HK-2 (cell line): ENCODE measurements at regions not wholly inside any gene's neighbourhood (a gene's known extent, or its start where the extent isn't known, plus 50 kb on each side); places are given as distances from the start of the nearest gene placed in this dataset.

Source experiments
- DNase-seq: peaks from one replicate; pipeline ENCODE4 v3.0.0-alpha.2; 2018; ENCODE audit not compliant: unreplicated experiment

DNA sequence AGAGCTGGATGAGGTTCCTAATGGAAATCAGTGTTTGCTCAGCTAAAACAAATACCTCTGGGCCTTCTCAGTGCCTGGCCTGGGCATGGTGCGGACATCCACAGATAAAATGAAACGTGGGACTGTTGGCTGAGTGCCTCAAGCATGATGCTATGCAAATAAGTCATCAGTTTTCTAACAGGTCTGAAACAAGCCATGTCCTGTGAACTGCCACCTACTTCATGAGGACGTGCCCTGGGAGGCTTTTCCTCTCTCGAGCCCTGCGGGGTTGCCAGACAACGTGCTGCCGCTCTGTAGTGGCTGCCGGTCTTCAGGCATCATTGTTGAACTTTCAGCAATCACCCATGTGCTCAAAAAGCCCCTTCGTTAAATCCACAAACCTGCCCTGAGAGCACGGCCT lies 240.4 kb upstream of the IRX2 start:
- no peak for DNase-seq

DNA sequence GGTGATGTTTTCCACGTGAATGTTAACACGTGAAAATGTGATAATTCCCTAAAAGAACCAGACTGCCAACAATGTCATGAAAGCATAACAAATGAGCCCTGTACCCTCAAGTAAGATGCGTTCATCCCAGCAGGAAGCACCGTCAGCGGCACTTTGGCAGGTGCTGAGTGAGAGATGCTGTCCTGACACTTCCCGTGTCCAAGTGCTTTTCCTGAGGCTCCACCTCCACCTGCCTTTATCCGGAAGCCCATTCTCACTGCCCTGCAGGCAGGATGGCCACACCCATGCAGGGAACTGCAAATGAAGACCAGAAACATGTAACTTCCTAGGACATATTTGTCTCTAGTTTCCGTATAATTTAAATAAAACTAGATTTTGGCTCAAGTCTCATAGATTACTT lies 238.0 kb upstream of the IRX2 start:
- no peak for DNase-seq

DNA sequence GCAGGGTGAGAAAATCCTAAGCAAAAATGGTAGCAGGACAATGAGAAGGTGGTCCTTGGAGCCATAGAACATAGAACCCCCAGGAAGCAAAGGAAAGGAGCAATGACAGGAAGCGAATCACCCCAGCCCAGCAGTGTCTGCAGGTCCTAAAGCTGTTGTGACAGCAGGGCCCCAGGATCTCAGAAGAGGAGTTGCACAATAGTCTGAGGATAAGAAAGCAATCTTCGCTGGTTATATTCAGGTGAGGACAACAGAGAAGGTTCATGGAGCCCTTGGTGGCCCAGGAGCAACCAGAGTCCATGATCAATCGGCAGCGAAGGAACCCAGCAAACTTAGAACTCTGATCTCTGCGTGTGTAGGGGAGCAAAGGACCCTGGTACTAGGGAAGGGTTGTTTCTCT lies 234.8 kb upstream of the IRX2 start:
- no peak for DNase-seq

DNA sequence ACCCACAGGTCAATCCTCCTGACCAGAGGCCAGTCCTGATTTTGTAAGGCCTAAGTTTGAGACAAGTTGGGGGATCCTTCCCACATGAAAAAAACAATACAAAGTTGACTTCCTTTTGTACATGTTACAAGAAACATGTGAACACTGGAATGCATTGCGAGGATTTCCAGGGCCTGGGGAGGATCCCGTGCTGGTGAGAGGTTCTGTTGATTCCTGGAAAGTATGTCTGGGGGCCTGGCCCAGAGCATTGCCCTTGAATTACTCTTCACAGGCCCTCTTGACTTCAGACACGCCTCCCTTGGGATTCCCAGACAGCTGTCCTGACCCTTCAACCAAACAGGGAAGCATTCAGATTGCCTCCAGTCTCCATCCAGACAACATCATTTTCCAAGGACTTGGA lies 234.2 kb upstream of the IRX2 start:
- no peak for DNase-seq

DNA sequence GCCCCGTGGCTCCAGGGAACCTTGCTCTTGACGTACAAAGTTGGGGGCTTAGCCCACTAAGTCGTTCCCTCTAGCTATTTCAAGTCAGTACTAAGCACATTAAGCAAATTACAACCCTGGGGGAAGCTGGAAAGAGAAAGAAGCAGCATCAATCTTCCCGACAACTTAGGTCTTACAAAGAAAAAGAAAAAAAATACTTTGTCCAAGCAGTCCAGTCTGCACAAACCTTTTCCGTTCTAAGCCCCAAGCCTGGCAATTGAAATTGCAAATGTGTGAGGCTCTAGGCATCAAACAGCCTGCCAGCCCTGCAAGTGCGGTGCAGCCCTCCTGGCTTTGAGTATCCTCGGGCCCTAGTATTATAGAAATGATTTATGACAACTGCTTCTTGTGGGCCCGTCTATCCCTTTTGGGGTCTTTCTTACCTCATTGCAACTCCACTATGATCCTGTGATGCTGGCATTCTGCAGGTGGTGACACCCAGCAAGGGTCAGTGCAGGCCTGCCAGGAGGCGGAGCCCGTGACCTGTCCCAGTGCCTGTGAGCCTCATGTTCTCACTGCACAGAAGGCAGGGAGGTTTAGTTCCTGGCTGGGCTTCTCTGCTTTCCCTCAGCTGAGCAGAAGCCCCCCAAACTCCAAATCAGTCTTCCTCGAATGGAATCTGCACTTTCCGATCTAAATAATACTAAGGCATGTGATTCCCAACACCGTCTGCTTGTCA lies 232.3 kb upstream of the IRX2 start:
- DNase-seq = no peak

DNA sequence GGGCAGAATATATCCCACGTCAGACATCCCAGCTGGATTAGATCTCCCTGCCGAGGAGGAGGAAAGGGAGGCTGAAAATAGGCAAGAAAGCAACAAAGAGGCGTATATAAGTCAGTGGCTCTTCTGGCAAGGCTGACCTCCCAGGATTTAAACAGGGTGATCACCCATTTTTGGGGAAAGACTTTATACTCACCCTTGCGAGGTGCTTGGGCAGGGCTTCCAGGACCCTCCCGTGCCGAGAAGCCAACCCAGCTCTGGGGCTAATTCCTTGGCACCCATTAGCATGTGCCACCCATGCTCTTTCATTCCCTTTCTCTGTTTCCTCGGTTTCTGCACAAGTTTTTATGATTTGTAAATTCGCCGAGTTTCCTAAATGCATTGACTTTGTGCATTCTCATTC lies 230.2 kb upstream of the IRX2 start:
- no peak for DNase-seq

DNA sequence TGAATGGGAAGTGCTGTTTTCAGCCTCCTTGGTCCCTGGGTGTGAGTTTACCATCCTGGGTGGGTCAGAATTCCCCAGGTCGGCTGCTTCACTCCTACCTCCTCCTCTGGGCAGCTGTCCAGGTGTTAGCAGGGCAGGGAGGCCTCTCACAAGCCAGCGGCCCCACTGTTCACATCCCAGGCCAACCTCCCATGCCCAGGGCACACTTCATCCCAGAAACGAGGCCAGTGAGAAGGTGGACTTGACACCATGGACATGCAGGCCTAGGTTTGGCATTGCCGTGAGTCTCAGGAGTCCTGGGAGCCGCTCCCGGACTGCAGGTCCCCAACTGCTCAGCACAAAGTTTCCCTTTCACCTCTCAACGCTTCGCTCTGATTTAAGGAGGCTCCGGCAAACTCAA lies 229.6 kb upstream of the IRX2 start:
- DNase-seq = no peak

DNA sequence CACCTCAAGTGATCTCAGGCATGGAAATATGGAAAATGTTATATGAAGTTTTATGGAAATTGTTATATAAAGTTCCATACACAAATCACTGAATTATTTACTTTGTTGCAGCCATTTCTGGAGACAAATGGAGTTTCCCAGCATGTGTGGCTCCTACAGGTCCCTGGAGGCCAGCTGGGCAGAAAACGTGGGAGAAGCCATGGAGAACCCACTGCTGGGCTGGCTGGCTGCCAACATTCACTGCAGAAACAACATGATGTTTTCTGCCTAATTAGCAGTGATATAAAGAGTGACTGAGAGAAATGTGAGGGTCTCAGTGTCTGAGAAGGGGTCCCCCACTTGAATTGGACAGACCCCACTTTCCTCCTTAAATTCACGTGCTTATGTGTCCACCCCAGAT lies 208.8 kb upstream of the IRX2 start:
- DNase-seq = no peak

DNA sequence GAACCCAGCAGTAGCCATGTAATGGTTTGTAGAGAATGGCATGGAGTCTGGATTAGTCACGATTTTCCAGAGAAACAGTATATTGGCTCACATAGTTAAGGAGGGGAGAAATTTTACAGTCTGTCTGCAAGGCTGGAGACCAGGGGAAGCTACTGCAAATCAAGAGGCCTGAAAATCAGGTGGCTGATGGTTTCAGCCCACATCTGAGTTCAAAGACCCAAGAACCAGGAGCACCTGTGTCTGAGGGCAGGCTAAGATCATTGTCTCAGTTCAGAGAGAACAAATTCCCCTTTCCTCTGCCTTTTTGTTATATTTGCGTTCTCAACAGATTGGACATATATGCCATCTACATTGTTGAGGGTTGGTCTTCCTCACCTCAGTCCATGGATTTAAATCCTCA lies 207.5 kb upstream of the IRX2 start:
- DNase-seq = no peak

DNA sequence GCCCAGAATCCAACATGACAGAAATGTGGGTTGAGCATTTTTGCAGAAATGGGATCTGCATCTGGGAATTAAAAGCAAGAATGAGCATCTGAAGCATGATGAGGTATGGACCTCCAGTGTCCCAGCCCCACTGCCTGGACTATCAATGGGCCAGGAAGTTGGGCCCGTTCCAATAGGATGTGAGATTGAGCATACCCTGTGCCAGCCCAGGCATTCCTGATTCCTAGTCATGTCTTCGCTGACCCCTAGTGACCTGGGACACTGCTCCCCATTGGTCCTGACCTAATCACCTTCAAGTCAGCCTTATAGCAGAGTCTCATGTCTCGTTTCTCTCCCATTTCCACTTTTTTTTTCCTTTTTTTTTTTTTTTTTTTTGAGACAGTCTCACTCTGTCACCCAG lies 197.4 kb upstream of the IRX2 start:
- no peak for DNase-seq

DNA sequence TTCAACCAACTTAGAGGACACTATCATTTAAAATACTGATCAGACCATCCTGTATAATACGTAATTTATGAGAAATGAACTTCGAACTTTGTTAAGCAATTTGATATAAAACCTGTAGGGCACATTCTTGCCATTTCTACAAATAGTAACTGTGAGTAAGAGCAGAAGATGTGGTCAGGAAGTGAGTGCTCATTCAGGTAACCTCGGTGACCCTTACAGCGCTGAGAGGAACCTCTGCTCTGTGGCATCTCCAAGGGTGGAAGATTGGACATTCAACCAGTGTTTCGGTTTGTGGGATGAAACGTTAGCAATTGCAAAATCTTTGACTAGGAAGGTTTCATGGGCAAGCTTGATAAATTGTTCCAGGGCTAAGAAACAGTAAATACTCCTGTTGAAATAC lies 194.8 kb upstream of the IRX2 start:
- no peak for DNase-seq

DNA sequence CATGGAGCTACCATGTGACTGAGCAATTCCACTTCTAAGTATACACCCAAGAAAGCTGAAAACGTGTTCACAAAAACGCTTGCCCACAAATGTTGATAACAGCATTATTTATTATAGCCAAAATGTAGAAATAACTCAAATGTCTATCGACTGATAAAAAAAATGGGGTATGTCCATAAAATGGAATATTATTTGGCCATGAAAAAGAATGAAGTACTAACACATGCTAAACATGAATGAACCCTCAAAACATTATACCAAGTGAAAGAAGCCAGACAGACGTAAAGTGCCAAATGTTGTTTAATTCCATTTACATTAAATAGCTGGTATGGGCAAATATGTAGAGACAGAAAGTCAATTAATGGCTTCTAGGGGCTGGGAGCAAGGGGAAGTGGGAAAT lies 184.9 kb upstream of the IRX2 start:
- no peak for DNase-seq

DNA sequence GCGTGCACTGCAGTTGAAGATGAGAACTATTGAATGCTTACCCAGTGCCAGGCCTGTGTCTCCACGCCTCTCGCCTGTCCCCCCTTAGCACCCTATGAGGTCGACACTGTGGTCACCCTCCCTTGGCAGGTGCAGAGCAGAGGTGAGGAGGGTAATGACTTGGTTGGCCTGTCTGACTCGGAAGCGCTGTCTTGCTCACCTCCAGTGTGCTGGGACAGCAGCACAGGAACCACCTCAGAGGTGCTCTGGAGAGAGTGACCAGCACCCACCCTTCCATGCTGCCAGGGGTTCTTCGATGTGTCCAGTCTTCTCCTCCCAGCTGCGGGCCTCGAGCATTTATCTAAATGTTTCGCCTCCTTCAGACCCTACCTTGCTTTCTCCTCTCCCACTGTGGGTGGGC lies 178.3 kb upstream of the IRX2 start:
- DNase-seq = no peak

DNA sequence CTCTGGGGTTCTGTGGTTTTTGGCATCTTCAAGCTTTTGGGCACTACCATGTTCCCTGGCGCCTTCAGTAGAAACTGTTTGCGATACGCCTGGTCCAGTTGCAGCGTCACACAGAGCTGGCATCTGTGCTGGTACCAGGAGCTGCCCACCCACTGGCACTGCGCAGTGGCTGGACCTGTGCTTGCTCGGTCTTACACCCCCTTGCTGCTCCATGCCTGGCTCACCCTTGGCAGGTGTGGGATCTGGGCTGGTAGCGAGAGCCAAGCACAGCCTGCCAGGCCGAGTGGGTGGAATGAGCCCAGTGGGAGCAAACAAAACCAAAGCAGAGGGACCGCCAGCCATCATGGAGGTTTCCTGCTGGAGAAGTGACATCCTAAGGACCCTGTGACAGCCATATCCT lies 170.2 kb upstream of the IRX2 start:
- no peak for DNase-seq

DNA sequence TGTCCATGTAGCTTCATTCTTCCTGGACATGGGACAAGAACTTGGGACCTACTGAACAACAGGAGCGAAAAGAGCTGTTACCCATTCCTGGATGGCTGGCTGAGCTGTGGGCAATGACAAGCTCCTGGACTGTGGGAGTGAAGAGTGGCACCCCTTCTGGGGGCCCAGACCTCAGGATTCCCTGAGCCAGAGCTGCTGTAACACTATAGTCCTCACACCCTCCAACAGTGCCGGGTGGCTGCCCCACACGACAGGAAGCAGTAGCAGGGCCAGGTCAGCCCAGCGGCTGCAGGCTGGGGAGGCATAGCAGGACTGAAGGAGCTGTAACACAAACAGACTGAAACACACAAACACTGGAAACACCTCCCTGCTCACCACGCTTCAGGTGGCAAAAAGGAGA lies 169.7 kb upstream of the IRX2 start:
- DNase-seq = no peak

DNA sequence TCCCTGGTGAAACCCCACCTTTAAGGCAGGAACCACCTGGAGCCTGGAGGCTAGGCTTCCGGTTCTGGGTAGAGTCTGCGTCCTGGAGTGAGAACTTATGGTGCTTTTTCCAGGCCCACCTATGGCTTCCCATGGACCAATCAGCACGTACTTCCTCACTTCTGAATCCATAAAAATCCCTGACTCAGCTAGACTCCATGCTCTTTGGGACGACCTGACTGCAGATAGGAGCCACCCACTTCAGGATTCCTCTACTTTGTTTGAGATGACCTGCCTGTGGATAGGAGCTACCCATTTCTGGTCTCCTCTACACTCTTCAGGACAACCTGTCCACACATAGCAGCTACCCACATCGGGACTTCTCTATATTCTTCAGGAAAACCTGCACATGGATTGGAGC lies 168.8 kb upstream of the IRX2 start:
- DNase-seq = no peak

DNA sequence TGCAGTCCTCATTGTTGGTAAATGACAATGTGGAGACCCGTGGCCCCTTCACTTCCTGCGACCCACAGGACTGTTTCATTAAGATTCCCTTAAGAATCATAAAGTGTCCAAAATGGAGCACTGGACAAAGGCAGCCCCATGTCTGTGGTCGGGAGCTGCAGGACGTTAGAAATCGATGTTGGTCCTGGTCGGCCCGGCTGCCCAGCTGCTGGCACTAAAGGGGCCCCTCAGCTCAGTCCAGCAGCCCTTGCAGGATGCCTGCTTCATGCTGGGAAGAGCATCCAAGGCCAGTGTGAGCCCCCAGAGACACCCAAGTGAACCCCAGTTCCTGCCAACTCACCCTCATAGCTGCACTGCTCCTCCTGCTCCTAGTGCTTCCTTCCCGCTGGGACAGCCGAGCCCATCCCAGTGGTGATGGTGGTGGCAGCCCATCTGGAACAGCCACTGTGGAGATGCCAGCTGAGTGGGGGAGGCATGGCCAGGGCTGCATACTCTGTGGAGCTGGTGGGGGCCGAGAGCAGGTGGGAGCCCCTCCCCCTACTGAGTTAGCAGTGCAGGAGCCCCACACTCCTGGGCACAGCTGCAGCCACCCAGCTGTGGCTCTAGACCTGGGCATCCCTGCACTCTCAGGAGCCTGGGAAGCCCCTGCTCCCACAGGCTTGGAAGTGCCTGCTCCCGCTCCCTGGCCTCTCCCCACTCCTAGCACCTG lies 168.0 kb upstream of the IRX2 start:
- DNase-seq = no peak

DNA sequence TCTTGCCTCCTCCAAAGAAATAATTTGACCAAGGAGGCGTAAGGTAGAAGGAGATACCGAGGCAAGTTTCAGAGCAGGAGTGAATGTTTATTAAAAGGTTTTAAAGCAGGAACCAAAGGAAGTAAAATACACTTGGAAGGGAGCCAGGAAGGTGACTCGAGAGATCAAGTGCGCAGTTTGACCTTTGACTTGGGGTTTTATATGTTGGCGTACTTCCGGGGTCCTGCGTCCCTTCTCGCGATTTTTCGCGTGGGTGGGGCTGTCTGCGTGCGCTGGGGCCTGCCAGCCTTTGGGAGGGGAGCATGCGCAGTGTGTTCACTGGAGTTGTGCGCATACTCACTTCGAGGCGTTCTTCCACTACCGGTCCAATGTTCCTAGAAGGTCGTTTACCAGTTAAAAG lies 166.0 kb upstream of the IRX2 start:
- DNase-seq = no peak

DNA sequence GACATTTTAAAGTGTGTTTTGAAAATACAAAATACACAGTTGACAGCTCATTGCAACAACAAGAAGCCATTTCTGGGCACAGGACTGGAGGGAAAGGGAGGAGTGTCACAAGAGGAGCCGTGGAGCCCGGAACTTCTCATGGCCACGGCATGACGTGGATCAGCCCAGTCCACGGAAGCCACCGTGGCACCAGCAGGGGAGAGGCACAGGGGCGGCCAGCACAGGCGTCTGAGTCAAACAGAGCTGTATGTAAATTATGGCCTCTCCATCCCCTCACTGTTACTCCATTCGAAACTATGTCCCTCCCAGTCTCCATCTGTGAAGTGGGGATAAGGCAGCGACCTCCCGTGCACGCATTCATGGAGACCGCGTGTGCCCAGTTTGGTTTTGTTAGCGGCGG lies 165.6 kb upstream of the IRX2 start:
- DNase-seq = no peak

DNA sequence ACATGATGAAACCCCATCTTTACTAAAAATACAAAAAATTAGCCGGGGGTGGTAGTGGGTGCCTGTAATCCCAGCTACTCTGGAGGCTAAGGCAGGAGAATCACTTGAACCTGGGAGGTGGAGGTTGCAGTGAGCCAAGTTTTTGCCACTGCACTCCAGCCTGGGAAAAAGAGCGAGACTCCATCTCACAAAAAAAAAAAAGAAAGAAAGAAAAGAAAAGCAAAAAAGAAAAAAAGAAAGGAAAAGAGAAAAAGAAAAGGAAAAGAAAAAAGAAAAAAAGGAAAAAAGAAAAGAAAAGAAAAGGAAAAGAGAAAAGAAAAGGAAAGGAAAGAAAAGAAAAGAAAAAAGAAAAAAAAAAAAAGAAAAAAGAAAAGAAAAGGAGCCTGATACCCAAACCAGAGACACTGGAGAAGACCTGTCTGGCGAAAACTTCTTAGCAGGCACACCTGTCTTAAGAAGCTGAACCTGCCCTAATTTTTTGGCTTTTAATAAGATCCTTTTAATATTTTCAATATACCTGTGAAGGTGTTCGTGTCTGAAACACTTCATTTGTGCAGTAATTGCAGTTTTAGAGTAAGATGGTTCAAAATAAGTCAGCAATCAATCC lies 164.7 kb upstream of the IRX2 start:
- no peak for DNase-seq

DNA sequence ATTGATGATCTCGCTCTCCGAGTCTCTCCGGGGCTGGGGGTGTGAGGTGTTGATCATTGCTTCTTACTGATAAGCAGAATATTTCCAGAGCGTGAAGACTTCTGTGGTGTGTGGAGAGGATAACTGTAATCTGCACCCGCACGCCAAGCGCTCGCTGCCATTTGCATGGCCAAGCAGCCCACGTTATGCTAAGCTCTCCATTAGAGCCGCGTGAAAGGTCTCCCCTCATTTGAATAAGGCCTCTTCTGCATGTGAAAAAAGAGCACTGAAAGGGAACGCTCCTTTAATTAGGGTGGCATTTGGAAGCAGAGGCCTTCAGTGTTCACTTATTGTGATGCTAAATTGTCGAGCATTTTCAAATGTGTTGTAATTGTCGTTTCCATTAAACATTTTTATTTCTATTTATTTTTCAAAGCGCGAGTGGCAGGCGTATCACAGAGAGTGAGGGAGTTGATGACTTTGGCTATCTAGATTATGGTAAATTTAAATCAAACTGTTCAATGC lies 163.6 kb upstream of the IRX2 start:
- no peak for DNase-seq

DNA sequence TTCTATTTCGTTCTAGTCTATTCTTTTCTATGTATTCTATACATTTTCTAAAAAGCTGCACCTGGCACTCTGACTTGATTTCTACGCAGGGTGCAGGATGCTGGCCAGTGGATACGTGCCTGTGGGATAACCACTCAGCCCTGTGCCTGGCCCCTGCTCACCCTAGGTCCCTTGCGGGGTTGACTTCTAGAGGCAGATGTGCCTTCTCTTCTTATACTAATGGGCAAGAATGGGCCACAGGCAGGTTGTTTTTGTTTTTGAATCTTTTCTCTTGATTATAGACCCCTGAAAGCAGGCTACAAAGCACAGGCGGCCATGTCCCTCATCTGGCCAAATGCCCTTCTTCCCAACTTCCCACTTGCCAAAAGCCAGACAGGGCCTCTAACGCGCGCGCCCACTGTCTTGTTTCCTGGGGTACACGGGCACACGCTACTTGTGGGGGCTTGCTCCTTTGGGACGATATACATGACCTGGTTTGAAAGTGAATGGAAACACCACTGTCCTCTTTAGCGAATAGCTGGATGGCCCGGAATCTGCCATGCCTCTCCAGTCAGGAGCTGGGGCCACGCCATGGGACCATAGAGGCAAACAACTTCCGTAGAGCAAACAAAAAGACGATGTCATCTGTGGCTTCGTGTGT lies 162.7 kb upstream of the IRX2 start:
- DNase-seq = no peak

DNA sequence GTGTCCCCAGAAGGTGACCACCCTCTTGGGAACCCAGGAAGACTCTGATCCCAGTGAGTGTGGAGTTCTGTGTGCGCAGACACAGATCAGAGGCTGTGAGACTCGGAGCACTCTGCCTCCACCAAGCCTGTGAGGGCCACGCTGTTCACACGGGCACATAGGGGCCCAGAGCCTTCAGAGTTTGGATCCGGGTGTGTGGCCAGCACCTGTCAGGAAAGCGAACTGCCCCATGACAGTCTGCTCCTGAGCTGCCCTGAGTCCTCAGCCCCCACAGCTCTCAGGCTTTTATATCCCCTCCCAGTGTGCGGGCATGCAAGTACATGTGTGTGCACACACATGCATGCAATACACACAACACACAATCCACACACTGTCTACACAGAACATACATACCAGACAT lies 161.8 kb upstream of the IRX2 start:
- no peak for DNase-seq
